Parathyroid adenoma (tissue), 2 donors: ENCODE measurements at regions not wholly inside any gene's neighbourhood (a gene's known extent, or its start where the extent isn't known, plus 50 kb on each side); places are given as distances from the start of the nearest gene placed in this dataset.

Experiments
- H2AFZ ChIP-seq: fragments of 300-600 bp; sonication (generic); one replicate; pipeline ENCODE4 v1.7.0; 2017; ENCODE audit warnings: antibody characterized with exemption, mild to moderate bottlenecking
- H3K27ac ChIP-seq: fragments of 300-600 bp; sonication (generic); one replicate; pipeline ENCODE4 v1.7.0; 2017
- H3K27me3 ChIP-seq: fragments of 300-600 bp; sonication (generic); one replicate; pipeline ENCODE4 v1.7.0; 2017; ENCODE audit warnings: low read length; ENCODE audit not compliant: control insufficient read depth, insufficient read depth
- H3K36me3 ChIP-seq: fragments of 300-600 bp; sonication (generic); one replicate; pipeline ENCODE4 v1.7.0; 2017; ENCODE audit warnings: low read length; ENCODE audit not compliant: control insufficient read depth, insufficient read depth
- H3K4me1 ChIP-seq: fragments of 300-600 bp; sonication (generic); one replicate; pipeline ENCODE4 v1.7.0; 2017; ENCODE audit warnings: control low read depth
- H3K4me2 ChIP-seq: fragments of 300-600 bp; sonication (generic); one replicate; pipeline ENCODE4 v1.7.0; 2017; ENCODE audit warnings: low read length
- H3K4me3 ChIP-seq: fragments of 300-600 bp; sonication (generic); one replicate; pipeline ENCODE4 v1.7.0; 2017; ENCODE audit warnings: low read depth, low read length
- H3K79me2 ChIP-seq: fragments of 300-600 bp; sonication (generic); one replicate; pipeline ENCODE4 v1.7.0; 2017; ENCODE audit warnings: control low read depth
- H3K9ac ChIP-seq: fragments of 300-600 bp; sonication (generic); one replicate; pipeline ENCODE4 v1.7.0; 2017; ENCODE audit warnings: mild to moderate bottlenecking
- H3K9me3 ChIP-seq: fragments of 300-600 bp; sonication (generic); one replicate; pipeline ENCODE4 v1.7.0; 2017; ENCODE audit warnings: low read length; ENCODE audit not compliant: control insufficient read depth
- CTCF ChIP-seq: fragments of 300-600 bp; sonication (generic); IDR thresholded peaks from one replicate; pipeline ENCODE4 v1.7.0; 2017; ENCODE audit warnings: antibody characterized with exemption, mild to moderate bottlenecking
- donor health status: primary hyperparathyroidism.

DNA sequence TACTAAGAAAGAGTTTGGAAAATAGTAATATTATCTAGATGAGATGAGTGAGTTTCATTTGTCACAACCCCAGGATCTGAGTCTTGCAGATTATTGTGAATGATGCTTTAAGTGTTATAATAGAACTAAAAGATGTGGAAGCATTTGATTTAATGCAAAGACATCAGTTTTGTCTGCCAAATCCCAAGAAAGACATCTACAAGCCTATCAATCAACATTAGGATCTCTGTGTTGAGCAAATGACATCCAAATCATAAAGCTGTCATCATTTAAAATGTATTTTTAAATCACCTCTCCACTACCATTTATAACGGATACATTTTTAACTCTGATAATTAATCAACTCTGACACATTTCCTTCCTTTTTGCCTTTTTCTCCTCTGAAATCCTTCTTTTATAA is 310.8 kb upstream of the SLIT2 start:
- H3K9ac ChIP-seq = no peak overlapping the region
- no peak overlapping the region for H3K27ac ChIP-seq
- no peaks in the 10 kb centered on the region for H3K9me3 ChIP-seq
- H3K27me3 ChIP-seq = no peaks in the 10 kb centered on the region
- no peak overlapping the region for H3K4me2 ChIP-seq
- no peaks in the 10 kb centered on the region for H3K4me1 ChIP-seq
- H2AFZ ChIP-seq = no peak overlapping the region
- no peak overlapping the region for H3K4me3 ChIP-seq
- no peak for TF ChIP-seq CTCF
- no peaks in the 10 kb centered on the region for H3K36me3 ChIP-seq
- no peaks in the 10 kb centered on the region for H3K79me2 ChIP-seq

- Histone ChIP-seq H3K79me2 (no peaks in the 10 kb centered on the region), H3K4me2 (no peak overlapping the region), H3K4me1 (no peaks in the 10 kb centered on the region), H3K36me3 (no peaks in the 10 kb centered on the region), H3K27me3 (no peaks in the 10 kb centered on the region), H3K27ac (no peak overlapping the region), H3K9ac (no peak overlapping the region), H3K4me3 (no peak overlapping the region), H3K9me3 (no peaks in the 10 kb centered on the region), H2AFZ (no peak overlapping the region)
- no peak for TF ChIP-seq CTCF
These were observed 315.2 kb upstream of the SLIT2 start for GRCh38 chr4:19936476-19936875.

DNA sequence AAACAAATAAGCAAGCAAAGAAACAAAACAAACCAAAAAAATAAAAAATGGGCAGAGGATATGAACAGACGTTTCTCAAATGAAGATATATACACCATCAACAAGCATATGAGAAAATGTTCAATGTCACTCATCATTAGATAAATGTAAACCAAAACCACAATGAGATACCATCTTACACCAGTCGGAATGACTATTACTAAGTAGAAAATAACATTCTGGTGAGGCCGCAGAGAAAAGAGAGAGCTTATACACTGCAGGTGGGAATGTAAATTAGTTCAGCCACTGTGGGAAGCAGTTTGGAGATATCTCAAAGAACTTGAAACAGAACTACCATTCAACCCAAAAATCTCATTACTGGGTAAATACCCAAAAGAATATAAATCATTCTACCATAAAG is 321.0 kb upstream of the SLIT2 start:
- Histone ChIP-seq H3K27me3 (no peaks in the 10 kb centered on the region), H3K79me2 (no peaks in the 10 kb centered on the region), H2AFZ (no peak overlapping the region), H3K27ac (no peak overlapping the region), H3K4me1 (no peaks in the 10 kb centered on the region), H3K4me3 (no peak overlapping the region), H3K9me3 (no peaks in the 10 kb centered on the region), H3K4me2 (no peak overlapping the region), H3K9ac (no peak overlapping the region), H3K36me3 (no peaks in the 10 kb centered on the region)
- no peak for TF ChIP-seq CTCF

DNA sequence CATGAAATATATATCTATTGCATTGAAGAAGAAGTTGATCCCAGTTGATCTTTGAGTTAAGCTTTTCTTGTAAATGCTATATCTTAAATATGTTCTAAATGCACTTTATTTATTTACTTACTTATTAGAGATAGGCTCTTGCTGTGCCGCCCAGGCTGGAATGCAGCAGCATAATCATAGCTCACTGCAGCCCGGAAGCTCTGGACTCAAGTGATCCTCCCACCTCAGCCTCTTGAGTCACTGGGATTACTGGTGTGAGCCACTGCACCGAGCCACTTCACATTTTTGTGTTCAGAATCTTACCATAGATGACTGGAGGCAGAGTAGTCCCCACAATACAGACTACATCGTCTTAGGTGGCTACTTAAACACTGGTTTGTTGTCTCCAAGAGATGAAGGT is 324.3 kb upstream of the SLIT2 start:
- Histone ChIP-seq H3K4me3 (no peak overlapping the region), H3K9me3 (no peaks in the 10 kb centered on the region), H3K27ac (no peak overlapping the region), H3K4me2 (no peak overlapping the region), H3K79me2 (no peaks in the 10 kb centered on the region), H2AFZ (no peak overlapping the region), H3K4me1 (no peaks in the 10 kb centered on the region), H3K36me3 (no peaks in the 10 kb centered on the region), H3K27me3 (no peaks in the 10 kb centered on the region), H3K9ac (no peak overlapping the region)
- TF ChIP-seq CTCF = no peak

DNA sequence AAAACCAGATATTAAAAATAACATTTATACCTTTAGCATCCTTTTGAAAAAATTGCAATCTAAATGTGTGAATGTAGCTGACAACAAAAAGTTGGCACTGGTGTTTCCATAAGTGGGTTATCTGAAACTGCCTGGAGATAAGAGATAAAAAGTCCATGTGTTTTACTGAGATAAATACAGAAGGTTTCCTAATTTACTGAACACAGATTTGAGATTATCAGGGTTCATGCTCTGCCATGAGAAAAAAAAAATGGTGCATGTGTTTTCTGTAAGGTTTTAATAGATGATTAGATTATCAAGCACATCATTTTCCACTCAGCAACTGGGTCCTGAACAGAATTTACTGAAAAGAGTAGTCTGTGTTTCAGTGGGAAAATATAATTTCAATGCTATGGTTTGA is 326.2 kb upstream of the SLIT2 start:
- Histone ChIP-seq H3K4me2 (no peak overlapping the region), H3K4me3 (no peak overlapping the region), H3K9ac (no peak overlapping the region), H3K9me3 (no peaks in the 10 kb centered on the region), H2AFZ (no peak overlapping the region), H3K36me3 (no peaks in the 10 kb centered on the region), H3K27me3 (no peaks in the 10 kb centered on the region), H3K27ac (no peak overlapping the region), H3K4me1 (no peaks in the 10 kb centered on the region), H3K79me2 (no peaks in the 10 kb centered on the region)
- TF ChIP-seq CTCF = no peak
